GM21529 (cell line): ENCODE measurements at regions not wholly inside any gene's neighbourhood (a gene's known extent, or its start where the extent isn't known, plus 50 kb on each side); places are given as distances from the start of the nearest gene placed in this dataset.
"Not testable (repeated sequence)": the region's sequence is repeated elsewhere in the genome, so short reads cannot be mapped to it uniquely, and the experiment has no call there.

Experiments used
- ATAC-seq: cut with Tn5 transposase; IDR thresholded peaks from one replicate; pipeline ENCODE4 v1.9.1; 2021; ENCODE audit not compliant: unreplicated experiment

GRCh38 chr4:11687727-11688126 lies 259.0 kb upstream of the HS3ST1 start:
- no peak for ATAC-seq

GRCh38 chr4:11685481-11685880 lies 256.8 kb upstream of the HS3ST1 start:
- no peak for ATAC-seq

- ATAC-seq: no peak
Observed at GRCh38 chr4:11675051-11675800, 246.5 kb upstream of the HS3ST1 start.

- ATAC-seq: no peak
Observed at GRCh38 chr4:11670304-11670703, 241.6 kb upstream of the HS3ST1 start.

GRCh38 chr4:11669156-11669555 lies 240.5 kb upstream of the HS3ST1 start:
- no peak for ATAC-seq

GRCh38 chr4:11663114-11663513 lies 234.4 kb upstream of the HS3ST1 start:
- no peak for ATAC-seq

- no peak for ATAC-seq
Observed at GRCh38 chr4:11650801-11651596, 222.3 kb upstream of the HS3ST1 start.

- ATAC-seq: no peak
Observed at GRCh38 chr4:11647433-11647832, 218.7 kb upstream of the HS3ST1 start.

- not testable (repeated sequence) for ATAC-seq
Observed at GRCh38 chr4:11643081-11643480, 214.4 kb upstream of the HS3ST1 start.

GRCh38 chr4:11640584-11640983 lies 211.9 kb upstream of the HS3ST1 start:
- no peak for ATAC-seq

- no peak for ATAC-seq
Observed at GRCh38 chr4:11636551-11636950, 207.9 kb upstream of the HS3ST1 start.

- ATAC-seq: no peak
Observed at GRCh38 chr4:11636031-11636430, 207.3 kb upstream of the HS3ST1 start.

- ATAC-seq: no peak
Observed at GRCh38 chr4:11635342-11635741, 206.6 kb upstream of the HS3ST1 start.

- ATAC-seq: no peak
Observed at GRCh38 chr4:11634283-11634682, 205.6 kb upstream of the HS3ST1 start.

- ATAC-seq: no peak
Observed at GRCh38 chr4:11633430-11633829, 204.7 kb upstream of the HS3ST1 start.

GRCh38 chr4:11632483-11632882 lies 203.8 kb upstream of the HS3ST1 start:
- ATAC-seq: no peak

GRCh38 chr4:11632025-11632424 lies 203.3 kb upstream of the HS3ST1 start:
- no peak for ATAC-seq

GRCh38 chr4:11631416-11631815 lies 202.7 kb upstream of the HS3ST1 start:
- no peak for ATAC-seq

- no peak for ATAC-seq
Observed at GRCh38 chr4:11628093-11628725, 199.5 kb upstream of the HS3ST1 start.

- no peak for ATAC-seq
Observed at GRCh38 chr4:11626066-11626465, 197.4 kb upstream of the HS3ST1 start.

GRCh38 chr4:11625211-11625610 lies 196.5 kb upstream of the HS3ST1 start:
- no peak for ATAC-seq

GRCh38 chr4:11624370-11624769 lies 195.7 kb upstream of the HS3ST1 start:
- no peak for ATAC-seq
